ENCODE measurements at regions not wholly inside any gene's neighbourhood (a gene's known extent, or its start where the extent isn't known, plus 50 kb on each side); places are given as distances from the start of the nearest gene placed in this dataset.

DNA sequence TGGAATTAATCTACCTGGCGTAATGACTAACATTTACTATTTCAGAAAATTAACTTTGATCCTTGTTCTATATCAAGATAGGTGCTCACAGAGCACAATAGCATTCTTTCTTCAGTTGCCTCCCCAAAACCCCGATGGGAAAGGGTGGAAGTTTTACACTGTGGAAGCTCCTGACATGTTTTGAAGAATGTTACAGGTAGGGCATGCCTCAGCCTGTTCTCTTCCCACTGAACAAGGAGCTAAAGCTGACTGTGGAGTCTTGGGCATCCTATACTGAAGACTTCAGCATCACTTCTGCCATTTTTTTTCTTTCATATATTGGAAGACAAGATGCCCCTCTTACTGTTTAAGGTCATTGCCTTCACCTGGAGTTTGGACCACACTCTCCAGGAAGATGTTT, 211.2 kb downstream of the SPP2 start:
- TF ChIP-seq, protein P1, sequence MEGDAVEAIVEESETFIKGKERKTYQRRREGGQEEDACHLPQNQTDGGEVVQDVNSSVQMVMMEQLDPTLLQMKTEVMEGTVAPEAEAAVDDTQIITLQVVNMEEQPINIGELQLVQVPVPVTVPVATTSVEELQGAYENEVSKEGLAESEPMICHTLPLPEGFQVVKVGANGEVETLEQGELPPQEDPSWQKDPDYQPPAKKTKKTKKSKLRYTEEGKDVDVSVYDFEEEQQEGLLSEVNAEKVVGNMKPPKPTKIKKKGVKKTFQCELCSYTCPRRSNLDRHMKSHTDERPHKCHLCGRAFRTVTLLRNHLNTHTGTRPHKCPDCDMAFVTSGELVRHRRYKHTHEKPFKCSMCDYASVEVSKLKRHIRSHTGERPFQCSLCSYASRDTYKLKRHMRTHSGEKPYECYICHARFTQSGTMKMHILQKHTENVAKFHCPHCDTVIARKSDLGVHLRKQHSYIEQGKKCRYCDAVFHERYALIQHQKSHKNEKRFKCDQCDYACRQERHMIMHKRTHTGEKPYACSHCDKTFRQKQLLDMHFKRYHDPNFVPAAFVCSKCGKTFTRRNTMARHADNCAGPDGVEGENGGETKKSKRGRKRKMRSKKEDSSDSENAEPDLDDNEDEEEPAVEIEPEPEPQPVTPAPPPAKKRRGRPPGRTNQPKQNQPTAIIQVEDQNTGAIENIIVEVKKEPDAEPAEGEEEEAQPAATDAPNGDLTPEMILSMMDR (IDR thresholded peaks at IDR 0.05): no peak
- no peak for TF ChIP-seq POLR2A (IDR thresholded peaks at IDR 0.05; ENCODE audit: low read depth)
- no peak for TF ChIP-seq POLR2AphosphoS5 (IDR thresholded peaks at IDR 0.05)

Data from esophagus muscularis mucosa (tissue), 3 donors.